SU-DHL-6 (cell line): ENCODE measurements at regions not wholly inside any gene's neighbourhood (a gene's known extent, or its start where the extent isn't known, plus 50 kb on each side); places are given as distances from the start of the nearest gene placed in this dataset.

Experiments used
- H2AFZ ChIP-seq: fragments of 200-600 bp; sonication (generic); 2 replicates; pipeline ENCODE4 v1.6.1; 2014; ENCODE audit warnings: low read depth, mild to moderate bottlenecking, moderate library complexity, mixed read lengths, antibody characterized with exemption, low read length; ENCODE audit not compliant: severe bottlenecking
- H3F3A ChIP-seq: fragments of 200-600 bp; shearing (Covaris generic); 2 replicates; pipeline ENCODE4 v1.6.0; 2016; ENCODE audit warnings: antibody characterized with exemption, mild to moderate bottlenecking; ENCODE audit not compliant: insufficient read depth
- H3K27ac ChIP-seq: fragments of 200-600 bp; sonication (generic); 2 replicates; pipeline ENCODE4 v1.5.1; 2016; ENCODE audit warnings: low read depth, mild to moderate bottlenecking, low read length, moderate library complexity, mixed read lengths
- H3K27me3 ChIP-seq: fragments of 200-600 bp; sonication (generic), shearing (Covaris generic); 2 replicates; pipeline ENCODE4 v1.6.0; 2014; ENCODE audit warnings: mild to moderate bottlenecking, low read length
- H3K36me3 ChIP-seq: fragments of 200-600 bp; sonication (generic); 2 replicates; pipeline ENCODE4 v1.6.1; 2014; ENCODE audit warnings: mild to moderate bottlenecking, low read length, mixed read lengths
- H3K4me2 ChIP-seq: fragments of 300-600, 200-600 bp; shearing (Covaris generic), sonication (generic); 2 replicates; pipeline ENCODE4 v1.6.0; 2014; ENCODE audit warnings: low read length, low read depth, mild to moderate bottlenecking; ENCODE audit not compliant: poor library complexity, severe bottlenecking
- H3K4me3 ChIP-seq: fragments of 200-600 bp; sonication (generic); 2 replicates; pipeline ENCODE4 v1.5.1; 2014; ENCODE audit warnings: antibody characterized with exemption, low read length, mild to moderate bottlenecking, mixed read lengths; ENCODE audit not compliant: insufficient read depth, poor library complexity, severe bottlenecking
- H3K79me2 ChIP-seq: fragments of 200-600 bp; sonication (generic); 2 replicates; pipeline ENCODE4 v1.6.1; 2014; ENCODE audit warnings: mild to moderate bottlenecking, low read length, moderate library complexity; ENCODE audit not compliant: insufficient read depth
- H3K9ac ChIP-seq: fragments of 200-600 bp; sonication (generic); 2 replicates; pipeline ENCODE4 v1.7.0; 2014; ENCODE audit warnings: mild to moderate bottlenecking, low read length
- H3K9me2 ChIP-seq: fragments of 200-600 bp; sonication (generic); replicated peaks from 2 replicates; pipeline ENCODE4 v1.6.1; 2014; ENCODE audit warnings: low read length; ENCODE audit not compliant: insufficient read depth
- H3K9me3 ChIP-seq: fragments of 200-600 bp; sonication (generic); 2 replicates; pipeline ENCODE4 v1.6.1; 2014; ENCODE audit warnings: low read length, mixed read lengths; ENCODE audit not compliant: insufficient read depth
- H4K20me1 ChIP-seq: fragments of 200-600 bp; sonication (generic); 2 replicates; pipeline ENCODE4 v1.6.1; 2014; ENCODE audit warnings: low read depth, mild to moderate bottlenecking, antibody characterized with exemption, low read length, moderate library complexity, mixed read lengths
- EZH2phosphoT487 ChIP-seq: fragments of 200-600 bp; sonication (generic), shearing (Covaris generic); conservative IDR thresholded peaks from 2 replicates; pipeline ENCODE4 v1.6.1; 2018; ENCODE audit warnings: mild to moderate bottlenecking, antibody characterized with exemption, low read length, moderate library complexity, mixed read lengths
- TF ChIP-seq, protein P1 (sequence below): fragments of 200-600 bp; sonication (generic); IDR thresholded peaks from one replicate; pipeline ENCODE4 v1.5.1; 2017; ENCODE audit warnings: antibody characterized with exemption, mild to moderate bottlenecking, low read length, moderate library complexity; ENCODE audit not compliant: insufficient read depth, poor library complexity, severe bottlenecking

DNA sequence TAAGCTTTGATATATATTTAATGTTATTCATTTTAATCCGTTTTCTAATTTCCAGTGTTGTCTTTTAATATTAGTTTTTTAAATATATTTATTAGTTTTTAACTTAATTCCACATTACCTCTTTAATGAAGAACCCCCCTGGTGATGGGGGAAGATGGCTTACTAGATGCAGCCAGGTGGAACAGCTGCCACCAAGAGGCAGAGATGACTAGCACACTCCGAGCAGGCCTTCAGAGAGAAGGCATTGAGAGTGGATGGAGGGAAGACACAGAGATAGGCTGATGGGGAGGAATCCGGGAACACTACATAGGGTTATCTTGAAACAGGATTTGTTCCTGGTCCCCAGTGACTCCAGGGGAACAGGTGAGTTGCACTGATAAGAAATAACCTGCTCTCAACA, 771.6 kb downstream of the LRFN5 start:
- H3K27me3 ChIP-seq: no peaks in the 10 kb centered on the region
- no peaks in the 10 kb centered on the region for H3K79me2 ChIP-seq
- H2AFZ ChIP-seq: no peak overlapping the region
- TF ChIP-seq, protein P1, sequence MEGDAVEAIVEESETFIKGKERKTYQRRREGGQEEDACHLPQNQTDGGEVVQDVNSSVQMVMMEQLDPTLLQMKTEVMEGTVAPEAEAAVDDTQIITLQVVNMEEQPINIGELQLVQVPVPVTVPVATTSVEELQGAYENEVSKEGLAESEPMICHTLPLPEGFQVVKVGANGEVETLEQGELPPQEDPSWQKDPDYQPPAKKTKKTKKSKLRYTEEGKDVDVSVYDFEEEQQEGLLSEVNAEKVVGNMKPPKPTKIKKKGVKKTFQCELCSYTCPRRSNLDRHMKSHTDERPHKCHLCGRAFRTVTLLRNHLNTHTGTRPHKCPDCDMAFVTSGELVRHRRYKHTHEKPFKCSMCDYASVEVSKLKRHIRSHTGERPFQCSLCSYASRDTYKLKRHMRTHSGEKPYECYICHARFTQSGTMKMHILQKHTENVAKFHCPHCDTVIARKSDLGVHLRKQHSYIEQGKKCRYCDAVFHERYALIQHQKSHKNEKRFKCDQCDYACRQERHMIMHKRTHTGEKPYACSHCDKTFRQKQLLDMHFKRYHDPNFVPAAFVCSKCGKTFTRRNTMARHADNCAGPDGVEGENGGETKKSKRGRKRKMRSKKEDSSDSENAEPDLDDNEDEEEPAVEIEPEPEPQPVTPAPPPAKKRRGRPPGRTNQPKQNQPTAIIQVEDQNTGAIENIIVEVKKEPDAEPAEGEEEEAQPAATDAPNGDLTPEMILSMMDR: no peak
- no peak for TF ChIP-seq EZH2phosphoT487
- no peaks in the 10 kb centered on the region for H3F3A ChIP-seq
- no peak overlapping the region for H3K4me2 ChIP-seq
- no peaks in the 10 kb centered on the region for H3K36me3 ChIP-seq
- no peaks in the 10 kb centered on the region for H3K9me2 ChIP-seq
- no peaks in the 10 kb centered on the region for H3K9me3 ChIP-seq
- H3K4me3 ChIP-seq: no peak overlapping the region
- H3K27ac ChIP-seq: no peak overlapping the region
- no peaks in the 10 kb centered on the region for H4K20me1 ChIP-seq
- no peak overlapping the region for H3K9ac ChIP-seq

DNA sequence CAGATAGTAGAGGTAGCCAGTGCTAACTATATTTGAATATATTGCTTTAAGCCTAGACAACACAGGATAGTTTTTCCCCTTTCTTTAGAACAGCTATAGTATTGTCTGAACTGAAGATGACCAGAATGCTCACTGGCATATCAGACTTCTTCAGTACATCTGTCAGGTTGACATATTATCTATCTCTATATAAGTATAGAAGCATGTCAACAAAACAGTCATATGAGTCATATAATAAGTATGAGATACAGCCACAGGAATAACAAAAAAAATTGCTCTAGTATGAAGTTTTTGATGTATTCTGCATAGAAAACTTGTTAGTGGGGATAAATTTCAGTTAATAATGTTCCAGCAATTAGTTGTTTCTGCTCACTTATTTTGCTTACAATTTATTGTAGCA, 767.7 kb downstream of the LRFN5 start:
- no peaks in the 10 kb centered on the region for H3K27me3 ChIP-seq
- H3K9me2 ChIP-seq: no peaks in the 10 kb centered on the region
- no peak overlapping the region for H3K4me3 ChIP-seq
- TF ChIP-seq, protein P1: no peak
- no peak for TF ChIP-seq EZH2phosphoT487
- H2AFZ ChIP-seq: peak overlapping the region; percentile 56
- H3K27ac ChIP-seq: no peak overlapping the region
- no peaks in the 10 kb centered on the region for H4K20me1 ChIP-seq
- no peaks in the 10 kb centered on the region for H3K36me3 ChIP-seq
- no peaks in the 10 kb centered on the region for H3K79me2 ChIP-seq
- H3K4me2 ChIP-seq: no peak overlapping the region
- H3K9ac ChIP-seq: no peak overlapping the region
- H3K9me3 ChIP-seq: no peaks in the 10 kb centered on the region
- H3F3A ChIP-seq: no peaks in the 10 kb centered on the region

DNA sequence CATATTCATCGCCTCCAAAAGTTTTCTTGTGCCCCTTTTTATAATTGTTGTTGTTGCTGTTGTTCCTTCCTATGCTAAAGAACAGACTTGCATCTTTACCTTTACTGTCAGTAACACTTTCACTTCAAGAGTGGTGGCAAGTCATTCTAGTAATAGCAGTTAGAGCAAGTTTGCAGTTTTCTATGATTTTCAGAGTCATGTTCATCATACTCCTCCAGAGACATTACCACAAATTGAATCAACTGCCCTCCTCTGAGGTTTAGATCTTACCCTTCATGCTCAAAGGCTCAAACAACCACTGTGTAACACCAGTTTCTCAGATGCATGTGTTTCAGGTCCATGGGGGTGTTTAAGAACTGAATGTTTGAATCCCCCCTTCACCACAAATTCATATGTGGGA, 763.4 kb downstream of the LRFN5 start:
- Histone ChIP-seq H4K20me1 (no peaks in the 10 kb centered on the region), H3F3A (no peaks in the 10 kb centered on the region), H2AFZ (peak overlapping the region; percentile 9), H3K9me3 (no peaks in the 10 kb centered on the region), H3K27me3 (no peaks in the 10 kb centered on the region), H3K4me2 (no peak overlapping the region), H3K9me2 (no peaks in the 10 kb centered on the region), H3K9ac (no peak overlapping the region), H3K36me3 (no peaks in the 10 kb centered on the region), H3K4me3 (no peak overlapping the region), H3K79me2 (no peaks in the 10 kb centered on the region), H3K27ac (no peak overlapping the region)
- TF ChIP-seq EZH2phosphoT487: no peak
- TF ChIP-seq, protein P1: no peak

DNA sequence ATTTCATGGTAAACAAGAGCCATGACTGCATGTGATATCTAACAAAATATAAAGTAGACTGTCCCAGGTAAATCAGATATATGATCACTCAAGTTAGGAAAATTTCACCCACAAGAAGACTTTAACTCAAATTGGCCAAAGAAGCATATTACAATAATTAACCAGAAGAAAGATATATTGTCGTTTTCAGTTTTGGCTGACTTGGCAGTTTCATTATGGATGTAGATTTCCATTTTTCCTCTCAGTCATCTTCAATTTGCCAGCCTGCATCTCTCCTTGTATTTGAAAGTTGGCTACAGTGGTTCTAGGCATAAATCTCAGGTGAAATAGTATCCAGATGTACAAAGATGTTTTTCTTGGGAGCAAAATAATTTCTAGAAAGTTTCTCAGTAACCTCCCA, 761.6 kb downstream of the LRFN5 start:
- no peaks in the 10 kb centered on the region for H3K36me3 ChIP-seq
- no peaks in the 10 kb centered on the region for H3K27me3 ChIP-seq
- no peaks in the 10 kb centered on the region for H3F3A ChIP-seq
- H3K27ac ChIP-seq: no peak overlapping the region
- no peaks in the 10 kb centered on the region for H3K79me2 ChIP-seq
- no peaks in the 10 kb centered on the region for H3K9me2 ChIP-seq
- H3K4me2 ChIP-seq: no peak overlapping the region
- H4K20me1 ChIP-seq: no peaks in the 10 kb centered on the region
- no peaks in the 10 kb centered on the region for H3K9me3 ChIP-seq
- H3K4me3 ChIP-seq: no peak overlapping the region
- no peak overlapping the region for H3K9ac ChIP-seq
- no peak overlapping the region for H2AFZ ChIP-seq
- no peak for TF ChIP-seq EZH2phosphoT487
- TF ChIP-seq, protein P1: no peak
